IMR-90 (cell line): ENCODE measurements at regions not wholly inside any gene's neighbourhood (a gene's known extent, or its start where the extent isn't known, plus 50 kb on each side); places are given as distances from the start of the nearest gene placed in this dataset.

ENCODE experiments used
- ATAC-seq: fragments of 200-7000 bp; cut with Tn5 transposase; 2 replicates; pipeline ENCODE4 v1.9.1; 2020; ENCODE audit warnings: low read depth, mild to moderate bottlenecking, moderate library complexity
- BruUV-seq: library from RNA; stranded (reverse); fragments of 400-500 nt; replicated peaks from 2 replicates; lab custom pipeline; 2021; lab: Mats Ljungman, UMichigan
- CTCF ChIA-PET: fragments of 300-600 bp; formaldehyde crosslinking; extraction: SDS; loops from one replicate; lab custom pipeline; 2021; ENCODE audit warnings: antibody characterized with exemption; lab: Yijun Ruan, JAX
- POLR2A ChIA-PET: fragments of 300-600 bp; sonication (Branson Sonifier 250); formaldehyde crosslinking; loops from one replicate; lab custom pipeline; 2022; ENCODE audit warnings: antibody characterized with exemption; ENCODE audit not compliant: unreplicated experiment; lab: Charles Lee
- DNase-seq: peaks from one replicate; pipeline ENCODE4 v3.0.0; 2013
- H2AFZ ChIP-seq: replicated peaks from 2 replicates; pipeline ENCODE3; 2013; ENCODE audit warnings: low read length, mild to moderate bottlenecking; ENCODE audit not compliant: poor library complexity
- H2AK5ac ChIP-seq: 2 replicates; pipeline ENCODE4 v1.6.1; 2013; ENCODE audit warnings: low read depth, low read length, inconsistent platforms
- H2AK9ac ChIP-seq: replicated peaks from 2 replicates; pipeline ENCODE3; 2013; ENCODE audit warnings: mild to moderate bottlenecking, low read depth, low read length, moderate library complexity; ENCODE audit not compliant: poor library complexity
- H2BK120ac ChIP-seq: 2 replicates; pipeline ENCODE4 v1.6.1; 2013; ENCODE audit warnings: low read depth, low read length, inconsistent platforms
- H2BK15ac ChIP-seq: 3 replicates; pipeline ENCODE4 v1.6.1; 2013; ENCODE audit warnings: low read depth, low read length, inconsistent platforms
- H2BK20ac ChIP-seq: 2 replicates; pipeline ENCODE4 v1.6.1; 2013; ENCODE audit warnings: low read depth, mild to moderate bottlenecking, inconsistent platforms, low read length, moderate library complexity
- H2BK5ac ChIP-seq: 2 replicates; pipeline ENCODE4 v1.6.1; 2013; ENCODE audit warnings: mild to moderate bottlenecking, low read depth, low read length, inconsistent platforms; ENCODE audit not compliant: poor library complexity, severe bottlenecking
- H3K14ac ChIP-seq: replicated peaks from 2 replicates; pipeline ENCODE4 v1.6.1; 2013; ENCODE audit warnings: low read depth, low read length, inconsistent platforms
- H3K18ac ChIP-seq: 2 replicates; pipeline ENCODE4 v1.6.1; 2013; ENCODE audit warnings: low read depth, low read length, control low read depth
- H3K23ac ChIP-seq: 2 replicates; pipeline ENCODE4 v1.6.1; 2013; ENCODE audit warnings: low read depth, low read length, inconsistent platforms
- H3K27ac ChIP-seq: 2 replicates; pipeline ENCODE4 v1.5.1; 2013; ENCODE audit warnings: mild to moderate bottlenecking, control low read depth, low read length; ENCODE audit not compliant: insufficient read depth
- H3K27me3 ChIP-seq: 2 replicates; pipeline ENCODE4 v1.6.1; 2013; ENCODE audit warnings: low read length; ENCODE audit not compliant: control insufficient read depth, insufficient read depth
- H3K36me3 ChIP-seq: 2 replicates; pipeline ENCODE4 v1.6.1; 2013; ENCODE audit warnings: low read length, mixed read lengths; ENCODE audit not compliant: control insufficient read depth, insufficient read depth
- H3K4ac ChIP-seq: 2 replicates; pipeline ENCODE4 v1.6.1; 2013; ENCODE audit warnings: low read depth, low read length, inconsistent platforms
- H3K4me1 ChIP-seq: 2 replicates; pipeline ENCODE4 v1.6.1; 2013; ENCODE audit warnings: low read length, mixed read lengths; ENCODE audit not compliant: control insufficient read depth, insufficient read depth
- H3K4me2 ChIP-seq: 2 replicates; pipeline ENCODE4 v1.6.1; 2013; ENCODE audit warnings: low read depth, mild to moderate bottlenecking, control low read depth, low read length, moderate library complexity
- H3K4me3 ChIP-seq: 2 replicates; pipeline ENCODE4 v1.5.1; 2013; ENCODE audit warnings: low read depth, mild to moderate bottlenecking, control low read depth, low read length, moderate library complexity; ENCODE audit not compliant: insufficient read depth
- H3K56ac ChIP-seq: 2 replicates; pipeline ENCODE4 v1.6.1; 2013; ENCODE audit warnings: low read length, inconsistent platforms; ENCODE audit not compliant: insufficient read depth; ENCODE audit errors: extremely low read depth
- H3K79me1 ChIP-seq, 2 experiments: 2 replicates each; pipeline ENCODE4 v1.6.1; 2013; ENCODE audit warnings: low read length in 2 of 2, inconsistent platforms in 1 of 2, low read depth in 1 of 2
- H3K9ac ChIP-seq: 2 replicates; pipeline ENCODE4 v1.6.1; 2013; ENCODE audit warnings: low read depth, low read length, control low read depth
- H3K9me1 ChIP-seq: 2 replicates; pipeline ENCODE4 v1.6.1; 2013; ENCODE audit warnings: low read length, inconsistent platforms; ENCODE audit not compliant: insufficient read depth
- H3K9me3 ChIP-seq: 2 replicates; pipeline ENCODE4 v1.6.1; 2013; ENCODE audit warnings: low read length; ENCODE audit not compliant: control insufficient read depth, insufficient read depth
- H4K20me1 ChIP-seq: 2 replicates; pipeline ENCODE4 v1.6.1; 2013; ENCODE audit warnings: low read length, inconsistent platforms; ENCODE audit not compliant: insufficient read depth
- H4K5ac ChIP-seq: 2 replicates; pipeline ENCODE4 v1.6.1; 2013; ENCODE audit warnings: mild to moderate bottlenecking, low read depth, low read length, control low read depth
- H4K8ac ChIP-seq, 2 experiments: 2 replicates each; pipeline ENCODE4 v1.6.1; 2013; ENCODE audit warnings: low read depth in 2 of 2, low read length in 2 of 2, control low read depth in 1 of 2, inconsistent platforms in 1 of 2
- H4K91ac ChIP-seq: 2 replicates; pipeline ENCODE4 v1.6.1; 2013; ENCODE audit warnings: low read depth, low read length, inconsistent platforms; ENCODE audit not compliant: insufficient read depth
- CTCF ChIP-seq: conservative IDR thresholded peaks from 2 replicates; pipeline ENCODE4 v1.5.1; 2012; ENCODE audit warnings: mild to moderate bottlenecking, low read depth, low read length, improper control_type of control experiment
- FOS ChIP-seq: fragments of 150-350 bp; IDR thresholded peaks from 2 replicates; pipeline ENCODE4 v1.6.1; 2016; ENCODE audit warnings: low read depth, low read length
- RAD21 ChIP-seq: IDR thresholded peaks from 2 replicates; pipeline ENCODE4 v1.6.1; 2012; ENCODE audit warnings: low read length, improper control_type of control experiment
- SMC3 ChIP-seq: fragments of 150-350 bp; IDR thresholded peaks from 2 replicates; pipeline ENCODE4 v1.6.1; 2016; ENCODE audit warnings: low read depth, mild to moderate bottlenecking, antibody characterized with exemption, low read length, moderate library complexity
- dilution Hi-C: fragments of 300-500 bp; cut with HindIII; formaldehyde crosslinking; loops from one replicate; pipeline ENCODE4 v1.14.3; 2018; ENCODE audit warnings: low sequenced_read_pairs; ENCODE audit not compliant: unreplicated experiment
- in situ Hi-C: fragments of 300-500 bp; cut with MboI; formaldehyde crosslinking; loops from 3 replicates; pipeline ENCODE4 v1.14.3; 2019; ENCODE audit warnings: low sequenced_read_pairs, inconsistent platforms, mixed read lengths
- intact Hi-C: fragments of 100-400 bp; cut with micrococcal nuclease; formaldehyde crosslinking; loops from 2 replicates; pipeline ENCODE4 v1.10.0; 2022

- no peaks in the 10 kb centered on the region for H4K20me1 ChIP-seq
- H3K23ac ChIP-seq = no peak overlapping the region
- no peak overlapping the region for H3K27ac ChIP-seq
- no peak overlapping the region for H3K9ac ChIP-seq
- H2AK9ac ChIP-seq = no peak overlapping the region
- TF ChIP-seq CTCF = 0 out of 2 replicates have a peak, but pooled peaks have one; percentile 29
- no peak for TF ChIP-seq SMC3
- peak; percentile 32; the same call in 1 of the 2 replicates for TF ChIP-seq RAD21
- no peak for TF ChIP-seq FOS
- no peak overlapping the region for H4K91ac ChIP-seq
- dilution Hi-C loops (no loop called here), in situ Hi-C loops (no loop called here), intact Hi-C loops (loop anchor here (2.0 to 5.0 kb wide), 2 partner anchors 114 to 161 kb away; no protein-coding TSS in a partner anchor)
- H3K18ac ChIP-seq = no peak overlapping the region; the same call in 1 of the 2 replicates
- ATAC-seq = no peak
- H2AK5ac ChIP-seq = no peak overlapping the region
- POLR2A ChIA-PET = no interaction called here
- H2AFZ ChIP-seq = no peak overlapping the region
- no peak overlapping the region for H3K56ac ChIP-seq
- H3K79me1 ChIP-seq = no peaks in the 10 kb centered on the region
- H4K8ac ChIP-seq = no peak overlapping the region
- BruUV-seq = no TSS peak
- H4K5ac ChIP-seq = no peak overlapping the region
- no peak overlapping the region for H3K4me2 ChIP-seq
- H3K4me1 ChIP-seq = 0 out of 2 replicates have a peak, but pooled peaks cover 2% of the 10 kb centered on the region
- H3K9me3 ChIP-seq = no peaks in the 10 kb centered on the region
- no peak overlapping the region for H2BK120ac ChIP-seq
- H3K4ac ChIP-seq = no peak overlapping the region
- DNase-seq = peak; percentile 30
- H2BK5ac ChIP-seq = no peak overlapping the region
- no peaks in the 10 kb centered on the region for H3K9me1 ChIP-seq
- H2BK20ac ChIP-seq = no peak overlapping the region; the same call in 1 of the 2 replicates
- no peaks in the 10 kb centered on the region for H3K27me3 ChIP-seq
- H3K4me3 ChIP-seq = no peak overlapping the region
- H3K14ac ChIP-seq = no peak overlapping the region
- CTCF ChIA-PET = interaction anchor here (0.6 to 1.7 kb wide), 10 partner anchors 9 to 521 kb away, joined by 3 to 10 read pairs (median 4); no protein-coding TSS in a partner anchor
- H2BK15ac ChIP-seq = no peak overlapping the region
- H3K36me3 ChIP-seq = no peaks in the 10 kb centered on the region
These were observed 158.8 kb upstream of the SLC39A10 start for GRCh38 chr2:195498176-195498575.
